ENCODE measurements at regions not wholly inside any gene's neighbourhood (a gene's known extent, or its start where the extent isn't known, plus 50 kb on each side); places are given as distances from the start of the nearest gene placed in this dataset.
"Not testable (repeated sequence)": the region's sequence is repeated elsewhere in the genome, so short reads cannot be mapped to it uniquely, and the experiment has no call there.

DNA sequence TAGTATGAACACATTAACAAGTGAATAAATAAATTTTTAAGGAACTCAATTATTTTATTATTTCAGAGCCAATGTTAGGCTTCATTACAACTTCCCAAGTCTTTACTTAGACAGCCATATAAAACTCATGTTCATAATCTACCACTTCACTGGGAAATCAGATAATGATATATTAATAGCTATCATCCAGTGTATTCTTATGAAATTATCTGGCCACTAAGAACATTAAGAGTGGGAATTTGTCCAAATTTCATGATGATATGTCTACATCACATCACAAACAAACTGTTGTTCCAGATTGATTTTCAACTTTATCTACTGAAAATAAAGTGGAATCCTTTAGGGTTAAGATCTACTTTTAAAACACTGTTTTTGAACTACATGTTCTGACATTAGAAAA, 668.6 kb downstream of the EFNA5 start:
- no peak overlapping the region for H3K4me3 ChIP-seq
- H3K4me1 ChIP-seq = no peaks in the 10 kb centered on the region
- peaks cover 0 to 6% (median 0%) of the 10 kb centered on the region in 4 donors for H3K9me3 ChIP-seq
- no peak for DNase-seq
- H3K27ac ChIP-seq = no peak overlapping the region
- H3K27me3 ChIP-seq = no peaks in the 10 kb centered on the region
- TF ChIP-seq POLR2AphosphoS5 (IDR thresholded peaks at IDR 0.05) (no peak), POLR2A (IDR thresholded peaks at IDR 0.05) (no peak)
- no peaks in the 10 kb centered on the region for H3K36me3 ChIP-seq
- intact Hi-C loops (cut with DNase I; ENCODE audit: low total_unique reads) = no loop called here

DNA sequence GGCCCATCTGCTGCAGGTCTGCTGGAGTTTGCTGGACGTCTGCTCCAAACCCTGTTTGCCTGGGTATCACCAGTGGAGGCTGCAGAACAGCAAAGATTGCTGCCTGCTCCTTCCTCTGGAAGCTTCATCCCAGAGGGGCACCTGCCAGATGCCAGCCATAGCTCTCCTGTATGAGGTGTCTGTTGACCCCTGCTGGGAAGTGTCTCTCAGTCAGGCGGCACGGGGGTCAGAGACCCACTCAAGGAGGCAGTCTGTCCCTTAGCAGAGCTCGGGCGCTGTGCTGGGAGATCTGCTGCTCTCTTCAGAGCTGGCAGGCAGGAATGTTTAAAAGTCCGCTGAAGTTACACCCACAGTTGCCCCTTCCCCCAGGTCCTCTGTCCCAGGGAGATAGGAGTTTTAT, 671.2 kb downstream of the EFNA5 start:
- intact Hi-C loops (cut with DNase I; ENCODE audit: low total_unique reads); H3K36me3 ChIP-seq; H3K27me3 ChIP-seq; H3K4me1 ChIP-seq; H3K4me3 ChIP-seq; DNase-seq; H3K9me3 ChIP-seq; H3K27ac ChIP-seq: not testable (repeated sequence)
- WGBS, 5 donors = 92 to 96% (median 94%) methylated on average over 6 of the region's 6 CpGs

- no peak overlapping the region for H3K27ac ChIP-seq
- intact Hi-C loops (cut with DNase I; ENCODE audit: low total_unique reads) = no loop called here
- 36 to 80% (median 40%) methylated on average over 2 of the region's 2 CpGs for WGBS, 5 donors
- no peaks in the 10 kb centered on the region for H3K9me3 ChIP-seq
- no peaks in the 10 kb centered on the region for H3K27me3 ChIP-seq
- TF ChIP-seq POLR2AphosphoS5 (IDR thresholded peaks at IDR 0.05) (no peak), EP300 (IDR thresholded peaks at IDR 0.05) (no peak), POLR2A (IDR thresholded peaks at IDR 0.05) (no peak), CTCF (IDR thresholded peaks at IDR 0.05) (no peak)
- no peak overlapping the region for H3K4me3 ChIP-seq
- no peaks in the 10 kb centered on the region for H3K4me1 ChIP-seq
- no peaks in the 10 kb centered on the region for H3K36me3 ChIP-seq
- no peak for DNase-seq
These were observed 684.7 kb downstream of the EFNA5 start for GRCh38 chr5:106986006-106986405.

- 70 to 90% (median 78%) methylated on average over 6 of the region's 6 CpGs for WGBS, 5 donors
- intact Hi-C loops (cut with DNase I; ENCODE audit: low total_unique reads) = no loop called here
- Histone ChIP-seq H3K27ac (no peak overlapping the region), H3K9me3 (no peaks in the 10 kb centered on the region), H3K4me1 (no peaks in the 10 kb centered on the region), H3K27me3 (no peaks in the 10 kb centered on the region), H3K4me3 (no peak overlapping the region), H3K36me3 (no peaks in the 10 kb centered on the region)
- TF ChIP-seq POLR2AphosphoS5 (IDR thresholded peaks at IDR 0.05) (no peak), CTCF (IDR thresholded peaks at IDR 0.05) (no peak), EP300 (IDR thresholded peaks at IDR 0.05) (no peak), POLR2A (IDR thresholded peaks at IDR 0.05) (no peak)
- no peak for DNase-seq
These were observed 685.6 kb downstream of the EFNA5 start for GRCh38 chr5:106985174-106985573.

- H3K27ac ChIP-seq; H3K27me3 ChIP-seq; H3K4me3 ChIP-seq; intact Hi-C loops (cut with DNase I; ENCODE audit: low total_unique reads); H3K36me3 ChIP-seq; H3K4me1 ChIP-seq; H3K9me3 ChIP-seq; DNase-seq: not testable (repeated sequence)
- WGBS, 5 donors = 89 to 91% (median 90%) methylated on average over 11 of the region's 11 CpGs
These were observed 691.6 kb downstream of the EFNA5 start for GRCh38 chr5:106979178-106979577.

GRCh38 chr5:106978582-106979165, 692.1 kb downstream of the EFNA5 start:
- WGBS, 5 donors = 88 to 95% (median 94%) methylated on average over 12 to 13 of the region's 13 CpGs
- H3K36me3 ChIP-seq; H3K27ac ChIP-seq; H3K4me1 ChIP-seq; H3K27me3 ChIP-seq; H3K4me3 ChIP-seq; intact Hi-C loops (cut with DNase I; ENCODE audit: low total_unique reads); H3K9me3 ChIP-seq; DNase-seq: not testable (repeated sequence)

All from stomach (tissue), 8 donors.